IMR-90 (cell line): ENCODE measurements at regions not wholly inside any gene's neighbourhood (a gene's known extent, or its start where the extent isn't known, plus 50 kb on each side); places are given as distances from the start of the nearest gene placed in this dataset.
A peak's percentile ranks its signal among the peaks of the same experiment; 100 is the strongest.

ENCODE experiments used
- ATAC-seq: fragments of 200-7000 bp; cut with Tn5 transposase; 2 replicates; pipeline ENCODE4 v1.9.1; 2020; ENCODE audit warnings: low read depth, mild to moderate bottlenecking, moderate library complexity
- BruUV-seq: library from RNA; stranded (reverse); fragments of 400-500 nt; replicated peaks from 2 replicates; lab custom pipeline; 2021; lab: Mats Ljungman, UMichigan
- CTCF ChIA-PET: fragments of 300-600 bp; formaldehyde crosslinking; extraction: SDS; loops from one replicate; lab custom pipeline; 2021; ENCODE audit warnings: antibody characterized with exemption; lab: Yijun Ruan, JAX
- POLR2A ChIA-PET: fragments of 300-600 bp; sonication (Branson Sonifier 250); formaldehyde crosslinking; loops from one replicate; lab custom pipeline; 2022; ENCODE audit warnings: antibody characterized with exemption; ENCODE audit not compliant: unreplicated experiment; lab: Charles Lee
- DNase-seq: peaks from one replicate; pipeline ENCODE4 v3.0.0; 2013
- H2AFZ ChIP-seq: replicated peaks from 2 replicates; pipeline ENCODE3; 2013; ENCODE audit warnings: low read length, mild to moderate bottlenecking; ENCODE audit not compliant: poor library complexity
- H2AK5ac ChIP-seq: 2 replicates; pipeline ENCODE4 v1.6.1; 2013; ENCODE audit warnings: low read depth, low read length, inconsistent platforms
- H2AK9ac ChIP-seq: replicated peaks from 2 replicates; pipeline ENCODE3; 2013; ENCODE audit warnings: mild to moderate bottlenecking, low read depth, low read length, moderate library complexity; ENCODE audit not compliant: poor library complexity
- H2BK120ac ChIP-seq: 2 replicates; pipeline ENCODE4 v1.6.1; 2013; ENCODE audit warnings: low read depth, low read length, inconsistent platforms
- H2BK15ac ChIP-seq: 3 replicates; pipeline ENCODE4 v1.6.1; 2013; ENCODE audit warnings: low read depth, low read length, inconsistent platforms
- H2BK20ac ChIP-seq: 2 replicates; pipeline ENCODE4 v1.6.1; 2013; ENCODE audit warnings: low read depth, mild to moderate bottlenecking, inconsistent platforms, low read length, moderate library complexity
- H2BK5ac ChIP-seq: 2 replicates; pipeline ENCODE4 v1.6.1; 2013; ENCODE audit warnings: mild to moderate bottlenecking, low read depth, low read length, inconsistent platforms; ENCODE audit not compliant: poor library complexity, severe bottlenecking
- H3K14ac ChIP-seq: replicated peaks from 2 replicates; pipeline ENCODE4 v1.6.1; 2013; ENCODE audit warnings: low read depth, low read length, inconsistent platforms
- H3K18ac ChIP-seq: 2 replicates; pipeline ENCODE4 v1.6.1; 2013; ENCODE audit warnings: low read depth, low read length, control low read depth
- H3K23ac ChIP-seq: 2 replicates; pipeline ENCODE4 v1.6.1; 2013; ENCODE audit warnings: low read depth, low read length, inconsistent platforms
- H3K27ac ChIP-seq: 2 replicates; pipeline ENCODE4 v1.5.1; 2013; ENCODE audit warnings: mild to moderate bottlenecking, control low read depth, low read length; ENCODE audit not compliant: insufficient read depth
- H3K27me3 ChIP-seq: 2 replicates; pipeline ENCODE4 v1.6.1; 2013; ENCODE audit warnings: low read length; ENCODE audit not compliant: control insufficient read depth, insufficient read depth
- H3K36me3 ChIP-seq: 2 replicates; pipeline ENCODE4 v1.6.1; 2013; ENCODE audit warnings: low read length, mixed read lengths; ENCODE audit not compliant: control insufficient read depth, insufficient read depth
- H3K4ac ChIP-seq: 2 replicates; pipeline ENCODE4 v1.6.1; 2013; ENCODE audit warnings: low read depth, low read length, inconsistent platforms
- H3K4me1 ChIP-seq: 2 replicates; pipeline ENCODE4 v1.6.1; 2013; ENCODE audit warnings: low read length, mixed read lengths; ENCODE audit not compliant: control insufficient read depth, insufficient read depth
- H3K4me2 ChIP-seq: 2 replicates; pipeline ENCODE4 v1.6.1; 2013; ENCODE audit warnings: low read depth, mild to moderate bottlenecking, control low read depth, low read length, moderate library complexity
- H3K4me3 ChIP-seq: 2 replicates; pipeline ENCODE4 v1.5.1; 2013; ENCODE audit warnings: low read depth, mild to moderate bottlenecking, control low read depth, low read length, moderate library complexity; ENCODE audit not compliant: insufficient read depth
- H3K56ac ChIP-seq: 2 replicates; pipeline ENCODE4 v1.6.1; 2013; ENCODE audit warnings: low read length, inconsistent platforms; ENCODE audit not compliant: insufficient read depth; ENCODE audit errors: extremely low read depth
- H3K79me1 ChIP-seq, 2 experiments: 2 replicates each; pipeline ENCODE4 v1.6.1; 2013; ENCODE audit warnings: low read length in 2 of 2, inconsistent platforms in 1 of 2, low read depth in 1 of 2
- H3K9ac ChIP-seq: 2 replicates; pipeline ENCODE4 v1.6.1; 2013; ENCODE audit warnings: low read depth, low read length, control low read depth
- H3K9me1 ChIP-seq: 2 replicates; pipeline ENCODE4 v1.6.1; 2013; ENCODE audit warnings: low read length, inconsistent platforms; ENCODE audit not compliant: insufficient read depth
- H3K9me3 ChIP-seq: 2 replicates; pipeline ENCODE4 v1.6.1; 2013; ENCODE audit warnings: low read length; ENCODE audit not compliant: control insufficient read depth, insufficient read depth
- H4K20me1 ChIP-seq: 2 replicates; pipeline ENCODE4 v1.6.1; 2013; ENCODE audit warnings: low read length, inconsistent platforms; ENCODE audit not compliant: insufficient read depth
- H4K5ac ChIP-seq: 2 replicates; pipeline ENCODE4 v1.6.1; 2013; ENCODE audit warnings: mild to moderate bottlenecking, low read depth, low read length, control low read depth
- H4K8ac ChIP-seq, 2 experiments: 2 replicates each; pipeline ENCODE4 v1.6.1; 2013; ENCODE audit warnings: low read depth in 2 of 2, low read length in 2 of 2, control low read depth in 1 of 2, inconsistent platforms in 1 of 2
- H4K91ac ChIP-seq: 2 replicates; pipeline ENCODE4 v1.6.1; 2013; ENCODE audit warnings: low read depth, low read length, inconsistent platforms; ENCODE audit not compliant: insufficient read depth
- BHLHE40 ChIP-seq: fragments of 150-350 bp; IDR thresholded peaks from 2 replicates; pipeline ENCODE4 v1.6.1; 2016; ENCODE audit warnings: mild to moderate bottlenecking, low read depth, low read length
- CEBPB ChIP-seq: IDR thresholded peaks from 2 replicates; pipeline ENCODE4 v1.6.1; 2012; ENCODE audit warnings: low read depth, low read length, improper control_type of control experiment
- CHD1 ChIP-seq: IDR thresholded peaks from 2 replicates; pipeline ENCODE4 v1.6.1; 2012; ENCODE audit warnings: low read depth, low read length, improper control_type of control experiment
- FOS ChIP-seq: fragments of 150-350 bp; IDR thresholded peaks from 2 replicates; pipeline ENCODE4 v1.6.1; 2016; ENCODE audit warnings: low read depth, low read length
- MAFK ChIP-seq: IDR thresholded peaks from 2 replicates; pipeline ENCODE4 v1.6.1; 2012; ENCODE audit warnings: low read depth, low read length, improper control_type of control experiment
- MAZ ChIP-seq: IDR thresholded peaks from 2 replicates; pipeline ENCODE4 v1.6.1; 2012; ENCODE audit warnings: low read depth, mild to moderate bottlenecking, low read length, improper control_type of control experiment, moderate library complexity, borderline replicate concordance
- MXI1 ChIP-seq: IDR thresholded peaks from 2 replicates; pipeline ENCODE4 v1.6.1; 2012; ENCODE audit warnings: low read depth, mild to moderate bottlenecking, low read length, moderate library complexity, borderline replicate concordance
- NFE2L2 ChIP-seq: fragments of 150-350 bp; IDR thresholded peaks from 2 replicates; pipeline ENCODE4 v1.6.1; 2016; ENCODE audit warnings: low read depth, mild to moderate bottlenecking, low read length
- POLR2A ChIP-seq: IDR thresholded peaks from 2 replicates; pipeline ENCODE4 v1.6.1; 2012; ENCODE audit warnings: mild to moderate bottlenecking, low read depth, low read length
- RAD21 ChIP-seq: IDR thresholded peaks from 2 replicates; pipeline ENCODE4 v1.6.1; 2012; ENCODE audit warnings: low read length, improper control_type of control experiment
- RCOR1 ChIP-seq: IDR thresholded peaks from 2 replicates; pipeline ENCODE4 v1.6.1; 2012; ENCODE audit warnings: mild to moderate bottlenecking, low read length, improper control_type of control experiment; ENCODE audit not compliant: insufficient replicate concordance
- RFX5 ChIP-seq: IDR thresholded peaks from 2 replicates; pipeline ENCODE4 v1.8.0; 2012; ENCODE audit warnings: low read depth, mild to moderate bottlenecking, low read length, moderate library complexity
- SMC3 ChIP-seq: fragments of 150-350 bp; IDR thresholded peaks from 2 replicates; pipeline ENCODE4 v1.6.1; 2016; ENCODE audit warnings: low read depth, mild to moderate bottlenecking, antibody characterized with exemption, low read length, moderate library complexity
- dilution Hi-C: fragments of 300-500 bp; cut with HindIII; formaldehyde crosslinking; loops from one replicate; pipeline ENCODE4 v1.14.3; 2018; ENCODE audit warnings: low sequenced_read_pairs; ENCODE audit not compliant: unreplicated experiment
- in situ Hi-C: fragments of 300-500 bp; cut with MboI; formaldehyde crosslinking; loops from 3 replicates; pipeline ENCODE4 v1.14.3; 2019; ENCODE audit warnings: low sequenced_read_pairs, inconsistent platforms, mixed read lengths
- intact Hi-C: fragments of 100-400 bp; cut with micrococcal nuclease; formaldehyde crosslinking; loops from 2 replicates; pipeline ENCODE4 v1.10.0; 2022
- TF ChIP-seq, protein P1 (sequence below): fragments of 150-350 bp; IDR thresholded peaks from 2 replicates; pipeline ENCODE4 v1.6.1; 2016; ENCODE audit warnings: low read depth, mild to moderate bottlenecking, low read length, moderate library complexity, borderline replicate concordance
- TF ChIP-seq, protein P2 (sequence below): fragments of 150-350 bp; IDR thresholded peaks from 2 replicates; pipeline ENCODE4 v1.6.1; 2017; ENCODE audit warnings: mild to moderate bottlenecking, antibody characterized with exemption, low read length, low read depth
- TF ChIP-seq, protein P3 (sequence below): conservative IDR thresholded peaks from 2 replicates; pipeline ENCODE4 v1.5.1; 2012; ENCODE audit warnings: mild to moderate bottlenecking, low read depth, low read length, improper control_type of control experiment

DNA sequence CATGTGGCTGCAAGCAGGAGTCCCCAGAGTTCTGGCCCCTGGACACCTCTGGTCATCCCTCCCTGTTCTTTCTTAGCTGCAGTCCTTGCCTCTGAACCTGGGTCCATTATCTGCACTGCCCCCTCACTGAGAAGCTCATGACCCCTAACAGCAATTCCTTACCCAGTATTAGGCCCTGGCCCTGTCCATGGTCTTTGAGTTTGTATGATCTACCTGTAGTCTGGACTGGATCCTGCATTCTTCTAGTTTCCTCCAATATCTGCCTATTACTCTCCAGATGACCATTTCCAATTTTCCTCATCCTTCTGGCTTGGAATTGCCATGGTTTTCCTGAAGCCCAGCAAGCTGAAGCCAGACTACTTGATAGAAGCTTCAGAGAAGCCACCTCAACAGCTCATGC lies 302.4 kb upstream of the HS6ST1 start:
- dilution Hi-C loops (no loop called here), in situ Hi-C loops (loop anchor here (10.0 kb wide), 1 partner anchor 296 kb away; no protein-coding TSS in a partner anchor), intact Hi-C loops (loop anchor here (5.0 kb wide), 1 partner anchor 299 kb away; no protein-coding TSS in a partner anchor)
- H2AFZ ChIP-seq = no peak overlapping the region
- ATAC-seq = no peak
- ChIA-PET CTCF (interaction anchor here (0.8 kb wide), 1 partner anchor 300 kb away, joined by 3 read pairs; no protein-coding TSS in a partner anchor), POLR2A (no interaction called here)
- no peaks in the 10 kb centered on the region for H3K36me3 ChIP-seq
- no peak overlapping the region for H4K8ac ChIP-seq
- no TSS peak for BruUV-seq
- H3K4ac ChIP-seq = peak overlapping the region; percentile 57; the same call in 1 of the 2 replicates
- H3K23ac ChIP-seq = no peak overlapping the region
- H3K27ac ChIP-seq = peak overlapping the region; percentile 17; the same call in 1 of the 2 replicates
- no peaks in the 10 kb centered on the region for H3K79me1 ChIP-seq
- H3K4me2 ChIP-seq = no peak overlapping the region
- H3K27me3 ChIP-seq = no peaks in the 10 kb centered on the region
- H2BK15ac ChIP-seq = no peak overlapping the region
- H3K4me3 ChIP-seq = no peak overlapping the region
- H4K5ac ChIP-seq = no peak overlapping the region
- no peak overlapping the region for H3K56ac ChIP-seq
- H4K20me1 ChIP-seq = no peaks in the 10 kb centered on the region
- H3K9me3 ChIP-seq = no peaks in the 10 kb centered on the region
- no peak overlapping the region for H2BK5ac ChIP-seq
- H3K9me1 ChIP-seq = peaks cover 28% of the 10 kb centered on the region
- H3K14ac ChIP-seq = peak overlapping the region; percentile 41; the same call in 1 of the 2 replicates
- DNase-seq = no peak
- H2BK20ac ChIP-seq = no peak overlapping the region; the same call in none of the 2 replicates
- H3K4me1 ChIP-seq = peaks cover 34% of the 10 kb centered on the region
- no peak overlapping the region for H3K18ac ChIP-seq
- H2AK5ac ChIP-seq = peak overlapping the region; percentile 21; the same call in 1 of the 2 replicates
- H2AK9ac ChIP-seq = no peak overlapping the region
- no peak overlapping the region for H3K9ac ChIP-seq
- 0 out of 2 replicates have a peak overlapping the region, but pooled peaks have one; percentile 10 for H4K91ac ChIP-seq
- peak overlapping the region; percentile 29 for H2BK120ac ChIP-seq
- TF ChIP-seq CEBPB (no peak), MAFK (no peak), RAD21 (no peak), RFX5 (no peak), BHLHE40 (no peak), POLR2A (no peak), MXI1 (no peak), FOS (no peak), CHD1 (no peak), SMC3 (no peak), RCOR1 (no peak), NFE2L2 (no peak), MAZ (no peak)
- TF ChIP-seq, protein P1, sequence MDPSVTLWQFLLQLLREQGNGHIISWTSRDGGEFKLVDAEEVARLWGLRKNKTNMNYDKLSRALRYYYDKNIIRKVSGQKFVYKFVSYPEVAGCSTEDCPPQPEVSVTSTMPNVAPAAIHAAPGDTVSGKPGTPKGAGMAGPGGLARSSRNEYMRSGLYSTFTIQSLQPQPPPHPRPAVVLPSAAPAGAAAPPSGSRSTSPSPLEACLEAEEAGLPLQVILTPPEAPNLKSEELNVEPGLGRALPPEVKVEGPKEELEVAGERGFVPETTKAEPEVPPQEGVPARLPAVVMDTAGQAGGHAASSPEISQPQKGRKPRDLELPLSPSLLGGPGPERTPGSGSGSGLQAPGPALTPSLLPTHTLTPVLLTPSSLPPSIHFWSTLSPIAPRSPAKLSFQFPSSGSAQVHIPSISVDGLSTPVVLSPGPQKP = no peak
- TF ChIP-seq, protein P2, sequence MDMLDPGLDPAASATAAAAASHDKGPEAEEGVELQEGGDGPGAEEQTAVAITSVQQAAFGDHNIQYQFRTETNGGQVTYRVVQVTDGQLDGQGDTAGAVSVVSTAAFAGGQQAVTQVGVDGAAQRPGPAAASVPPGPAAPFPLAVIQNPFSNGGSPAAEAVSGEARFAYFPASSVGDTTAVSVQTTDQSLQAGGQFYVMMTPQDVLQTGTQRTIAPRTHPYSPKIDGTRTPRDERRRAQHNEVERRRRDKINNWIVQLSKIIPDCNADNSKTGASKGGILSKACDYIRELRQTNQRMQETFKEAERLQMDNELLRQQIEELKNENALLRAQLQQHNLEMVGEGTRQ = no peak
- TF ChIP-seq, protein P3, sequence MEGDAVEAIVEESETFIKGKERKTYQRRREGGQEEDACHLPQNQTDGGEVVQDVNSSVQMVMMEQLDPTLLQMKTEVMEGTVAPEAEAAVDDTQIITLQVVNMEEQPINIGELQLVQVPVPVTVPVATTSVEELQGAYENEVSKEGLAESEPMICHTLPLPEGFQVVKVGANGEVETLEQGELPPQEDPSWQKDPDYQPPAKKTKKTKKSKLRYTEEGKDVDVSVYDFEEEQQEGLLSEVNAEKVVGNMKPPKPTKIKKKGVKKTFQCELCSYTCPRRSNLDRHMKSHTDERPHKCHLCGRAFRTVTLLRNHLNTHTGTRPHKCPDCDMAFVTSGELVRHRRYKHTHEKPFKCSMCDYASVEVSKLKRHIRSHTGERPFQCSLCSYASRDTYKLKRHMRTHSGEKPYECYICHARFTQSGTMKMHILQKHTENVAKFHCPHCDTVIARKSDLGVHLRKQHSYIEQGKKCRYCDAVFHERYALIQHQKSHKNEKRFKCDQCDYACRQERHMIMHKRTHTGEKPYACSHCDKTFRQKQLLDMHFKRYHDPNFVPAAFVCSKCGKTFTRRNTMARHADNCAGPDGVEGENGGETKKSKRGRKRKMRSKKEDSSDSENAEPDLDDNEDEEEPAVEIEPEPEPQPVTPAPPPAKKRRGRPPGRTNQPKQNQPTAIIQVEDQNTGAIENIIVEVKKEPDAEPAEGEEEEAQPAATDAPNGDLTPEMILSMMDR = no peak
